Progenitor cell of endocrine pancreas (in vitro differentiated cells): ENCODE measurements at regions not wholly inside any gene's neighbourhood (a gene's known extent, or its start where the extent isn't known, plus 50 kb on each side); places are given as distances from the start of the nearest gene placed in this dataset.

Experiments
- DNase-seq: peaks from one replicate; pipeline ENCODE4 v3.0.0; 2021; ENCODE audit warnings: low spot score; ENCODE audit not compliant: unreplicated experiment
- H3K27ac Mint-ChIP-seq: 2 replicates; pipeline ENCODE4 v1.8.0; 2021; ENCODE audit warnings: mild to moderate bottlenecking, moderate library complexity, mixed read lengths
- H3K27me3 Mint-ChIP-seq: 2 replicates; pipeline ENCODE4 v1.8.0; 2021; ENCODE audit warnings: mixed read lengths
- H3K36me3 Mint-ChIP-seq: 2 replicates; pipeline ENCODE4 v1.8.0; 2022; ENCODE audit warnings: mixed read lengths; ENCODE audit not compliant: insufficient read depth
- H3K4me1 Mint-ChIP-seq: 2 replicates; pipeline ENCODE4 v1.8.0; 2021; ENCODE audit warnings: low read depth, mixed read lengths
- H3K4me3 Mint-ChIP-seq: 2 replicates; pipeline ENCODE4 v1.8.0; 2021; ENCODE audit warnings: low read depth, mild to moderate bottlenecking, moderate library complexity, mixed read lengths
- H3K9me3 Mint-ChIP-seq: 2 replicates; pipeline ENCODE4 v1.8.0; 2021; ENCODE audit warnings: low read depth, mixed read lengths
- TF ChIP-seq, protein P1 (sequence below): fragments of 200-600 bp; sonication (generic); IDR thresholded peaks from one replicate; pipeline ENCODE4 v1.5.0; 2021; ENCODE audit warnings: antibody characterized with exemption, mild to moderate bottlenecking; ENCODE audit not compliant: unreplicated experiment

DNA sequence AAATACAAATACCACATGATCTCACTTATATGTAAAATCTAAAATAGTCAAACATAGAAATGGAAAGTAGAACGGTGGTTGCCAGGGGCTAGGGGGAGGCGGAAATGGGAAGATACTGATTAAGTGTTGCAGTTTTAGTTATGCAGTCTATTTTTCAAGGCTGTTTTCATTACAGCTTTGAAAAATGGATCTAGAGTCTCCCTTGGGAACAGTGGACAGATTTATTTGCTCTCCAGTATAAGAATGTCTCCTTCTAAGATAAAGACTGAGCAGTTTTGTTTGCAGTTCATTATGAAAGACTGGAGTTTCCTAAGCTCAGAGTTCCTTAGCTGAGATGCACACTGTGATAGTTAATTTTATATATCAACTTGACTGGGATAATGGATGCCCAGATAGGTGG lies 202.5 kb downstream of the KLHL28 start:
- H3K27ac Mint-ChIP-seq: no peak overlapping the region
- no peak for DNase-seq

DNA sequence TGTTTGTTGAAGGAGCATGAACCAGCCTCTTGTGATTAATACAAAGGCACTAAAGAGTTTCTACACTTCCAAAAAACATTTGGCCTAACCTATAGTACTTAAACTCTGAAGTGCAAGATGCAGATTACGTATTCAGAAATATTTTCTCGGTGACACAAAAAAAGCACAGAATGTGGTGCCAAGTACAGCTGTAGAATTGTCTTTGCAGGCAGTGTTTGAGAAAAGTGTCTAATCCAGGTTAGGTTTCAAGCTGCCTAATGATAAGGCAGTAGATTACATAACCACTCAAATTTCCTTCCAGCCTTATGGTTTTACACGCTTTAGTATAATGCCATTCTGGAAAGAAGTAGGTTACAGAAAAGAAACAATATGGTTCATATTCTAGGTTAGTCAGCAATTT lies 205.2 kb downstream of the KLHL28 start:
- no peaks in the 10 kb centered on the region for H3K36me3 Mint-ChIP-seq
- H3K27ac Mint-ChIP-seq: no peak overlapping the region
- no peak for DNase-seq
- H3K27me3 Mint-ChIP-seq: no peaks in the 10 kb centered on the region
- TF ChIP-seq, protein P1, sequence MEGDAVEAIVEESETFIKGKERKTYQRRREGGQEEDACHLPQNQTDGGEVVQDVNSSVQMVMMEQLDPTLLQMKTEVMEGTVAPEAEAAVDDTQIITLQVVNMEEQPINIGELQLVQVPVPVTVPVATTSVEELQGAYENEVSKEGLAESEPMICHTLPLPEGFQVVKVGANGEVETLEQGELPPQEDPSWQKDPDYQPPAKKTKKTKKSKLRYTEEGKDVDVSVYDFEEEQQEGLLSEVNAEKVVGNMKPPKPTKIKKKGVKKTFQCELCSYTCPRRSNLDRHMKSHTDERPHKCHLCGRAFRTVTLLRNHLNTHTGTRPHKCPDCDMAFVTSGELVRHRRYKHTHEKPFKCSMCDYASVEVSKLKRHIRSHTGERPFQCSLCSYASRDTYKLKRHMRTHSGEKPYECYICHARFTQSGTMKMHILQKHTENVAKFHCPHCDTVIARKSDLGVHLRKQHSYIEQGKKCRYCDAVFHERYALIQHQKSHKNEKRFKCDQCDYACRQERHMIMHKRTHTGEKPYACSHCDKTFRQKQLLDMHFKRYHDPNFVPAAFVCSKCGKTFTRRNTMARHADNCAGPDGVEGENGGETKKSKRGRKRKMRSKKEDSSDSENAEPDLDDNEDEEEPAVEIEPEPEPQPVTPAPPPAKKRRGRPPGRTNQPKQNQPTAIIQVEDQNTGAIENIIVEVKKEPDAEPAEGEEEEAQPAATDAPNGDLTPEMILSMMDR: no peak
- no peak overlapping the region for H3K4me3 Mint-ChIP-seq
- H3K4me1 Mint-ChIP-seq: peaks cover 8% of the 10 kb centered on the region
- no peaks in the 10 kb centered on the region for H3K9me3 Mint-ChIP-seq

More for the DNA sequence above, 202.5 kb downstream of the KLHL28 start:
- H3K27me3 Mint-ChIP-seq: no peaks in the 10 kb centered on the region
- no peaks in the 10 kb centered on the region for H3K36me3 Mint-ChIP-seq
- no peak overlapping the region for H3K4me3 Mint-ChIP-seq
- H3K9me3 Mint-ChIP-seq: no peaks in the 10 kb centered on the region
- TF ChIP-seq, protein P1: no peak
- H3K4me1 Mint-ChIP-seq: peaks cover 5% of the 10 kb centered on the region

DNA sequence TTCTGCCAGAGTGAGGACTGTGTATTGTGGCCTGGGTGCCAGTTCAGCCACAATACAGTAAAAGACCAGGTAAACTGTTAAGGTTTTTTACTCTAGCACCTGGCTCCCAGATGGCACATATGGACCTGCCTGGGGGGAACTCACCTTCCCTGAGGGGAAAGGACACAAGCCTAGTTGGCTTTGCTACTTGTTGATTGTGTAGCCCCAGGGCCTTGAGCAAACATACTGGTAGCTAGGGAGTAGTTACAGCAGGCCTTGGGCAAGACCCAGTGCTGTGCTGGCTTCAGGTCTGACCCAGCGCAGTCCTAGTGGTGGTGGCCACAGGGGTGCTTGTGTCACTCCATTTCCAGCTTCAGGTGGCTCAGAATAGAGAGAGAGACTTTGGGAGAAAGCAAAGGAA lies 216.4 kb downstream of the KLHL28 start:
- Mint-ChIP-seq H3K27ac (no peak overlapping the region), H3K4me3 (no peak overlapping the region), H3K27me3 (no peaks in the 10 kb centered on the region), H3K4me1 (peaks cover 5% of the 10 kb centered on the region), H3K9me3 (peaks cover 12% of the 10 kb centered on the region), H3K36me3 (peaks cover 2% of the 10 kb centered on the region)
- TF ChIP-seq, protein P1: no peak
- DNase-seq: no peak

DNA sequence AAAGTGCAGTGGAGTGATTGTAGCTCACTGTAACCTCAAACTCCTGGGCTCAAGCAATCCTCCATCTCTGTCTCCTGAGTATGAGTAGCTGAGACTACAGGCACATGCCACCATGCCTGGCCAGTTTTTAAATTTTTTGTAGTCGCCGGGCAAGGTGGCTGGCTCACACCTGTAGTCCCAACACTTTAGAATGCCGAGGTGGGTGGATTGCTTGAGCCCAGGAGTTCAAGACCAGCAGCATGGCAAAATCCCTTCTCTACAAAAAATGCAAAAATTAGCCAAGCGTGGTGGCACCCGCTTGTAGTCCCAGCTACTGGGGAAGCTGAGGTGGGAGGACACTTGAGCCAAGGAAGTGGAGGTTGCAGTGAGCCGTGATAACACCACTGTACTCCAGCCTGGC lies 219.5 kb downstream of the KLHL28 start:
- no peak for DNase-seq
- Mint-ChIP-seq H3K4me1 (peaks cover 5% of the 10 kb centered on the region), H3K27me3 (no peaks in the 10 kb centered on the region), H3K36me3 (no peaks in the 10 kb centered on the region), H3K9me3 (peaks cover 5% of the 10 kb centered on the region), H3K4me3 (no peak overlapping the region), H3K27ac (no peak overlapping the region)
- TF ChIP-seq, protein P1: no peak

DNA sequence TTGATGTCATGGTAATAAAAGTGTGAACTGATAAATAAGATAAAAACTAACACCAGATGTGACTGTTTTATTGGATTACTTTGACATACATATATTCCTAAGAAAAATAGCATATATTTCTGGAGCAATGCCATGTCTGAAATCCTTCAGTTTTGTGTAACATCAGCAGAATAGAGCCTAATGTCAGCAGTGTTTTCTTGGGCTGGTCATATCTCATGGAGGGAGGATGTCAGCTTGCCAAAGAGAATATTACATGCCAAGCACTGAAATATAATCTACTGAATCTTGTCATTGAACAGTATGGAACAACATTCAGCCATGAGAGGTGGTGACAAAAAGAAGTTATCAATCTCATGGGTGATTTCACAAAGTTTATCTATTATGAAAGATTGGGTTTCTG lies 220.3 kb downstream of the KLHL28 start:
- H3K9me3 Mint-ChIP-seq: peaks cover 3% of the 10 kb centered on the region
- H3K27ac Mint-ChIP-seq: no peak overlapping the region
- H3K4me1 Mint-ChIP-seq: peaks cover 5% of the 10 kb centered on the region
- no peak overlapping the region for H3K4me3 Mint-ChIP-seq
- H3K27me3 Mint-ChIP-seq: no peaks in the 10 kb centered on the region
- TF ChIP-seq, protein P1: no peak
- no peaks in the 10 kb centered on the region for H3K36me3 Mint-ChIP-seq
- no peak for DNase-seq
